SHP77 treated with DMSO at 0.1 percent for 48 hours (cell line): ENCODE measurements at regions not wholly inside any gene's neighbourhood (a gene's known extent, or its start where the extent isn't known, plus 50 kb on each side); places are given as distances from the start of the nearest gene placed in this dataset.
"Not testable (repeated sequence)": the region's sequence is repeated elsewhere in the genome, so short reads cannot be mapped to it uniquely, and the experiment has no call there.

Source experiments
- DNase-seq: peaks from one replicate; lab custom pipeline; 2025; lab: John Stamatoyannopoulos, UW

DNA sequence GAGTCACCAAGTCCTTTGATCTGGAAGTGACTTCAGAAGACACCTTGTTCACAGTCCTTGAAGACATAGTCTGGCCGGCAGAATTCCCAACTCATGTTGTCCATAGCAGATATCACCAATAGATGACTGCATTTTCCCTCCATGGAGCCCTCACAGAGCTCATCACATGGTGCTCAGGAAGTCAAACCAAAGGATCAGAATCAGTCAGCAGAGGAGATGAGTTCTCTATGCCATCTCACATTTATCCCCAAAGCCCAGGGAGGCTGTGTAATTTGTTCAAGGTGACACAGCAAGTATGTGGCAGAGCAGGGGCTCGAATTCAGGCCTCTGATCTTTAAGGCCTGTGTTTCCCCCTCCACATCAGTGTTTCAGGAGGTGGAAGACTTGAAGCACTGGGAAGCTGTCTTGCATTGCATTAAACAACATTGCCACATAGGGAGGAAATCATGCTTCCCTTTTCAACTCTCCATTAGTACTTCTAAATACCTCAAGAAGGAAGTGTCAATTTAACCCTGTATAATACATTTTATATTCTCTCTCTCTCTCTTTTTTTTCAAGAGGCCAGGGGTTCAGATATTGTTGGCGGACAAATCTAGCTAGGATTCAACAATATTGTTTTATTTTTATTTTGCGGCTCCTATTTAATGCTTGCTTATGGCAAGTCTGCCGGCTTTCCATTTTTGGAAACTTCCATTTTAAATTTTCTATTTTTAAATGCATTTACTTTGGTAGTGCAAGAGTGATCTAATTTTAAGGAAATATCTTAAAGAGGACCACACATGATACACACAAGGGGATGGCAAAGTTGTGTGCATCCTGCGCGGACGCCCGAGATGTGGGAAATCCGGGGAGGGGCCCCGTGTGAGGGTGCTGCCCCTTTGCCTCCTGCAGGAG, 61.9 kb downstream of the NPIPB5 start:
- DNase-seq = not testable (repeated sequence)

GRCh38 chr16:22573225-22573530, 62.5 kb downstream of the NPIPB5 start:
- not testable (repeated sequence) for DNase-seq

GRCh38 chr16:22576506-22576905, 65.8 kb downstream of the NPIPB5 start:
- not testable (repeated sequence) for DNase-seq

- DNase-seq = not testable (repeated sequence)
These were observed 72.5 kb downstream of the NPIPB5 start for GRCh38 chr16:22583195-22583594.

DNA sequence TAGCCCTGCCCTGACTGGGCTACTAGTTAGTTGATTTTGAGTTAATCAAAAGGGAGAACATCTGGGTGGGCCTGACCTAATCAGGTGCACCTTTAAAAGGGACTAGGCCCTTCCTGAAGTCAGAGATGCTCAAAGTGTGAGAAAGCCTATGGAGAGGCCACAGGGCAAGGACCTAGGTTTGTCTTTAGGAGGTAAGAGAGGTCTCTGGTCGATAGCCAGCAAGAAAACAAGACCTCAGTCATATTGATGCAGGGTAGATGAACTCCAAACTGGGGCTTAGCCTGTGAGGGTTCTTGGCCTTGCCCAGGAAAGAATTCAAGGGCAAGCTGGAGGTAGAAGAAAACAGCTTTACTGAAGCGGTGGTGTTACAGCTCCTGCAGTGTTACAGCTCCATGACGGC, 73.8 kb downstream of the NPIPB5 start:
- DNase-seq = not testable (repeated sequence)

DNA sequence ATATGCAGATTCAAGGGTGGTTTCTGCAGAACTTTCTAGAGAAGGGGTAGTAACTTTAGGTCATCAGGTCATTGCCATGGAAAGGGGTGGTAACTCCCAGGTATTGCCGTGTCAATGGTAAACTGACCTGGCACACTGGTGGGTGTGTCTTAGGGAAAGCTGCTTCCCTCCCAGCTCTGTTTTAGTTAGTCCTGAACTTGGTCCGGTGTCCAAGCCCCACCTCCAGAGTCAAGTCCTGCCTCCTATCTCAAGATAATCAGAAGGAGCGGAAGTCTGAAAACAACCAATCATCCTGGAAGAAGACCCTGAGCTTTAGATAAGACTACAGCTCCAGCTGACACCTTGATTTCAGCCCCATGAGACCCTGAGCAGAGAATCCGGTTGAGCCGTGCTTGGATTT, 74.2 kb downstream of the NPIPB5 start:
- DNase-seq = not testable (repeated sequence)

- DNase-seq = not testable (repeated sequence)
These were observed 74.7 kb downstream of the NPIPB5 start for GRCh38 chr16:22585431-22585830.

DNA sequence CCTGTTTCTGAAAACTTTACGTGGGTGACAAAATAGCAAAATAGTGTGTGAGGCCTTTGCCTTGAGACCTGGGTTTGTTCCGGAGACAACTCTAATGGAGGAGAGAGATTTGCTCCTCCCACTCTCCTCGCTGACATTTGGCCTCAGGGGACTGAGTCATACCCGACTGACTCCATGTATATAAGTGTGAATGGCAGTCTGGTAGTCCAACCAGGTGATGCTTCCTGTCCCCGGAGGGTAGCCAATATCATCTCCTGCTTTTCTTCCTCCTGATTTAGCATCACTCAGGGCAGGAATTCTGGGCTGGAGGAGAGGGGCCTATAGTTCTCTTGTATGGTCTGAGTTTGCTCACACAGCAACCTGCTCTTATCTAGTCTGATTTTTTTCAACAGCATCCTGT, 76.0 kb downstream of the NPIPB5 start:
- not testable (repeated sequence) for DNase-seq

GRCh38 chr16:22589757-22590156, 79.1 kb downstream of the NPIPB5 start:
- not testable (repeated sequence) for DNase-seq

GRCh38 chr16:22596445-22597045, 85.9 kb downstream of the NPIPB5 start:
- DNase-seq = not testable (repeated sequence)

- not testable (repeated sequence) for DNase-seq
These were observed 93.1 kb downstream of the NPIPB5 start for GRCh38 chr16:22603744-22604143.

- DNase-seq = not testable (repeated sequence)
These were observed 95.9 kb downstream of the NPIPB5 start for GRCh38 chr16:22606619-22607018.

DNA sequence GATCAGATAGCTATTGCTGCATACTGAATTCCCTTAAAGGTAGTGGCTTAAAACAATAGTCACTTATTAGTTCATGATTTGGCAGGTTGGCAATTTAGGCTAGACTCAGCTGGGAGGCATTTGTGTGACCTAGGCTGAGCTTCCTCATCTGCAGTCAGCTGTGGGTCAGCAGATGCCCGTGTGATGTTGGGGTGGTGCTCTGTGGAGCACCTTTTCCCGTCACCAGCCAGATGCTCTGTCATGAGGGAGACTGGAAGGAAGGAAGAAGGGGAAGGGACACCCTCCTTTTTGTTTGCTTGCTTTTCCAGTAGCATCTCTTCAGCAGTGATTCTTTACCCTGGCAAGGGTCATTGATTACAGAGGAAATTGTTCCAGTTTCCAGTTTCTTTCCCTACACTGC, 99.1 kb downstream of the NPIPB5 start:
- not testable (repeated sequence) for DNase-seq

DNA sequence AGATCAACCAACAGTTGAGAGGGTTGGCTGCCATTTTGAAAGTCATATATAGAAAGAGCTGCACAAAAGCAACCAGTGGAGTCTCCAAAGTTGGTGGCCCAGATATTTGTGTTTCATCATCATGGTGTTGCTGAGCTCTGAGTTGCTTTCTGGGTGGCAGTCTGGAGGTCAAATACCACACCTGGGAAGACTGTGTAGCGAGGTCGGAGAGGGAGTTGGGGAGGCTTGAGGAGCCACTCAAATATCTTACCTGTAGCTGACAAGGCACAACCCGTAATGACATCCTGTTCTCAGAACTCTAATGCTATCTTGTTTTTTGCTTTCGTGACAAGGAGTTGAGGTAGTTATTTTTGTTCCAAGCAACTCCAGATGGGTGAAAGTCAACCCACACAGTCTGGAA, 100.4 kb downstream of the NPIPB5 start:
- not testable (repeated sequence) for DNase-seq

- no peak for DNase-seq
These were observed 103.7 kb downstream of the NPIPB5 start for GRCh38 chr16:22614271-22614947.

GRCh38 chr16:22618842-22619241, 108.2 kb downstream of the NPIPB5 start:
- DNase-seq = no peak

DNA sequence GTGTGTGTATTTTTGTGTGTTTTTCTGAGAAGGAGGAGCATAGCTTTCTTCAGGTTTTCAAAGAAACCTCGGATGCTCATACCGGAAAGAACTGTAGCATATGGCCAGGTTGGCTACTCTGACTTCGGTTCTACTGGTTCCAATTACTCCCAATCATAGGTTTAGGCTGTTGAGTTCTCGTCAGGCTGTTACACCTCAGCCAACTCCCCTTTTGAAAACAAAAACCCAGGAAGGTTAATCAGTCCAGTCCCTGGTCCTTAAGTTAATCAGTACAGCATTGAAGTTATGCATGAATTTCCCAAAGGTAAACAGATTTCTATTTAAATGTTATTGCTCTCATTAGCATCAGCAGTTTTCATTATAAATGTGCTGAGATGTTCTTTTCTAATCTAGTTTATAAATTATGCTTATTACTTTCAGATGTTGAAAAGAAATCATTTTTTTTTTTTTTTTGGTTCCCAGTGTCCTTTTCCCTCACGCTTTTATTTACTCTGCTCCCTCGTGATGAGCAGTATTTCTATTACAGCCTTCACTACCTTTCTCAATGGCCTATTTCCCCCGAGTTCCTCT, 111.0 kb downstream of the NPIPB5 start:
- no peak for DNase-seq

- no peak for DNase-seq
These were observed 112.0 kb downstream of the NPIPB5 start for GRCh38 chr16:22622703-22623102.

DNA sequence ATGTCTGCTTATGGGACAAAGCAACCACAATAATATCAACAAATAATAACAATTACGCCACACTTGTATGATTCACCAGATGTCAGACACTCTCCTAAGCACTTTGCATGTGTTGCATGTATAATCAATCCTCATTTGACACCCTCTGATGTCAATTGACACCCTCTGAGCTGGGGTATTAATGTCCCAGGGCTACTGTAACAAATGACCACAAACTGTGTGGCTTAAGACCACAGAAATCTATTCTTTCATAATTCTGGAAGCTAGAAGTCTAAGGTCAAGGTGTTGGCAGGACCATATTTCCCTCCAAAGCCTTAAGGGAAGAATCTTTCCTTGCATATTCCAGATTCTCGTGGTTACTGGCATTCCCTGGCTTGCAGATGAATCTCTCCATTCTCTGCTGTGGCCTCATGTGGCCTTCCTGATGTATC, 112.7 kb downstream of the NPIPB5 start:
- no peak for DNase-seq

- DNase-seq = no peak
These were observed 113.5 kb downstream of the NPIPB5 start for GRCh38 chr16:22624038-22624799.

DNA sequence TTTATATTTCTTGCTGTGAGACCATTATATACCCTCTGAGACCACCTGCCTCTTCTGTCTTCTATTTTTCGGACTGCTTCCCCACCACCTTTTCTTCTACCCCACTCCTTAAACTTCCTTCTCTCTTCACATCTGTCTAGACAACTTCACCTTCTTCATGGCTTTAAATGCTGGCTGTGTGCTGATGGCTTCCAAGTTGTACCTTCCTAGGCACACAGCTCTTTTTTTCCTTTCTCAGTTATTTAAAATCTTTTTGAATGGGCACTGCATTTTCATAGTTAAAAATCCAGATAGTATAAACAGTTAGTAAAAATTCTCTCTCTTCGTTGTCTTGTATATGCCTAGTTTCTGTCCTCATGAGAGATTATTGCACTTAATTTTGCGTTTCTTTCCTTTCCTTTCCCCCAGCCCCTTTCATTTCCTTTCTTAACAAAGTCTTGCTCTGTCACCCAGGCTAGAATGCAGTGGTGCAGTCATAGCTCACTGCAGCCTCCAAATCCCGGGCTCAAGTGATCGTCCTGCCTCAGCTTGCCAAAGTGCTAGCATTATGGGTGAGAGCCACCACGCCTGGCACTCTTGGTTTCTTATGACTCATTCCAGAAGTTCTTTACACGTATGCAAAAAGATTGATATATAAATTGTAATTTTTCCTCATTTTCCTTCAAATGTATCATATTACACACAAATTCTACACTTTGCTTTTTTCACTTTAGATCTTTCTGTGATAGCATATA, 114.3 kb downstream of the NPIPB5 start:
- no peak for DNase-seq
